ENCODE measurements at regions not wholly inside any gene's neighbourhood (a gene's known extent, or its start where the extent isn't known, plus 50 kb on each side); places are given as distances from the start of the nearest gene placed in this dataset.
"Not testable (repeated sequence)": the region's sequence is repeated elsewhere in the genome, so short reads cannot be mapped to it uniquely, and the experiment has no call there.

GRCh38 chr5:62824936-62825335, 246.3 kb downstream of the LRRC70 start:
- DNase-seq: no peak

- not testable (repeated sequence) for DNase-seq
Measured at GRCh38 chr5:62817043-62817442, 238.4 kb downstream of the LRRC70 start.

GRCh38 chr5:62814991-62815390, 236.4 kb downstream of the LRRC70 start:
- DNase-seq: no peak

DNA sequence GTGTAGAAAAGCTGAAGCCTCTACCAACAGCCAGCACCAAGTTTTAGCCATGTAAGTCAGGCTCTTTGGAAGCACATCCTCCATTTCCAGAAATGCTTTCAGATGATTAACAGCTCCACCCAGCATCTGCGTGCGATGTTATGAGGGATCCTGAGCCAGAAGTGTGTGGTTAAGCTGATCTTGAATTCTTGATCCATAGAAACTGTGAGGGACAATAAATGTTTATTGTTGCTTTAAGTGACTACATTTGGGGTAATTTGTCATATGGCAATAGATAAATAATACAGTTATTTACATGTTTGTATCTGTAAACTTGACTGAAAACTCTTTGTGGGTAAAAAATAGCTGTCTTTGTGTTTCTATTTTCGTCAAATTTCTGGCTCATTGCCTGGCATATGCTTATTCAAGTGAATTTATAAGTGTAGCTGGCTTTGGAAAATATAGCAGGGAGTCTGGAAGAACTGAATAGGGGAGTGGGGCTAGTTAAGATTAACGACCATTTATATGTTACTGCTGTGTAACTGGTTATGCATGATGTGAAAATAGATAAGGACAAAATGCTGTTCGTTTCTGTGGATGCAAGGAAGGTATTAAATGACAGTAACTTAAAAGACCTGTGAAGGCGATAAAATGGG, 234.1 kb downstream of the LRRC70 start:
- no peak for DNase-seq

DNA sequence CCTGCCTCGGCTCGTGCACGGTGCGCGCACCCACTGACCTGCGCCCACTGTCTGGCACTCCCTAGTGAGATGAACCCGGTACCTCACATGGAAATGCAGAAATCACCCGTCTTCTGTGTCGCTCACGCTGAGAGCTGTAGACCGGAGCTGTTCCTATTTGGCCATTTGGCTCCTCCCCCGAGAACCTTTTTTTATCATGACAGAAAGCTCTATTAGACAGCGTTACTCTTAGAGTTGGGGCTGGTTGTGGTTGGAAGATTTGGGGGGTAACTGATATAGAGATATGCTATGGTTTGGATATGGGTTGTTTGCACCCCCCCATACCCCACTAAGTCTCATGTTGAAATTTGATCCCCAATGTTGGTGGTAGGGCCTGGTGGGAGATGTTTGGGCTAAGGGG, 226.2 kb downstream of the LRRC70 start:
- DNase-seq: not testable (repeated sequence)

DNA sequence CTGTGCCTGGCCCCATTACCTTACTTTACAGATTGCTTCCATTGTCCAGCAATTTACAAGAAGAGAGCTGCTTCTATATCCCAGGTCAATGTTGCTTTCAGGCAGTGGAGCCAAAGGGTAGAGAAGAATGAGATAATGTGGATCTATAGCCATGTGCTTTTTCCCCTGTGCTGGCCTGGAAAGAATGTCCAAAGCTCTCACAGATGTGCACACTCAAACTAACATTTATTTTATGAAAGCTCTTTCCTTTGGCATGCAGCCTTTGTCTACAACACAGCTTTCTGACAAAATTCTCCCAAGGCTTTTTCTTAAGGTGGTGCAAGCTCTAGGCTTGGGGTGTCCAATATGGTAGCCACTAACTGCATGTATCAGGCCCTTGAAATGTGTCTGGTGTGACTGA, 217.3 kb downstream of the LRRC70 start:
- no peak for DNase-seq

GRCh38 chr5:62794456-62794855, 215.8 kb downstream of the LRRC70 start:
- no peak for DNase-seq

GRCh38 chr5:62791059-62791458, 212.4 kb downstream of the LRRC70 start:
- DNase-seq: no peak

GRCh38 chr5:62790348-62790747, 211.7 kb downstream of the LRRC70 start:
- DNase-seq: no peak

DNA sequence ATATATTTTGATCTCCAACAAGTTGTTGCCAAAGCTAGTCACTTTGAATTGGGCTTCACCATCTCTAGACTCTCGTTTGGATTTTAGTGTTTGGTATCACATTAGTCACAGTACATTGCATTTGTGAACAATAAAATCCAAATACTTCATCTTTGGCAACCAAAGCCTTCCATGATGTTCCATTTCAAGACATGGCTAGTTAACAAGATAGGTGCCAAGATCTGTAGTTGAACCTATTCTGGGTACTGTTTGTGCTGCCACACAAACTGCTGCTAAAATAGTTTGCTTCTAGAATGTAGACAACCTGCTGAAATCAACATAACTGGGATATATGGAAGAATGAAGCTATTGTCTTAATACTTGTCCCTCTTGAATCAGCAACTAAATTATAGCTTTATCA, 207.5 kb downstream of the LRRC70 start:
- no peak for DNase-seq

DNA sequence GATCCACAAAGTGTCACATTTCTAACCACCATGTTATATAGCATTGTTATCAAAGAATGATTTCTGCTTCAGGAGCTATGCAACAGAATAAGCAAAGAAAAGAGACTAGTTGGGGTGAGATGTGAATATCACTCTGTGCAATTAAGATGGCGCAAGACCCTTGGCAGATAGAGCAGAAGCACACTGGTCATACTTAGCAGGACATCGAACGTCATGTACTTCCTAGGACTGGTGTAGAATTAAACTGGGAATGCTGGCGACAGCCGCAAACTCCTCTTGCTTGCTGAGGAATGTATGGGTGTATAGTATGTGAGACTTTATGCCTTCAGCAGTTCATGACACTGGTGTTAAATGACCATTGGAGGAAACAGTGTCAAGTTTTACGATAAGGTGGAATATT, 207.0 kb downstream of the LRRC70 start:
- no peak for DNase-seq

GRCh38 chr5:62783374-62784057, 204.9 kb downstream of the LRRC70 start:
- DNase-seq: no peak

GRCh38 chr5:62780888-62781287, 202.3 kb downstream of the LRRC70 start:
- DNase-seq: no peak

DNA sequence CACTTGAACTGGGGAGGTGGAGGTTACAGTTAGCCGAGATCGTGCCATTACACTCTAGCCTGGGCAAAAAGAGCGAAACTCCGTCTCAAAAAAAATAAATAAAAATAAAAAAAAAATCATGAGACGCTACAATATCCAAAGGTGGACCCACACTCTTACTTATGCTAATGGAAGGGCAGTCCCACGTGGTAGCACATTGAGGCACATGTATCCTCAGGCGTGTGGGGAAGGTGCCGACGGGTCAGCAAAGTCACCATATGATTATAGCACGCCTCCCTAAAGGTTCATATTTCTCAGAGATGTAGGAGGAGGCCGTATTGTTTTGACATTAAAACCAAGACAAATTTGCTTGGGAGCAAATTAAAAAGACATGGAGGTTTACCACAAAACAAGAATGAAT, 201.6 kb downstream of the LRRC70 start:
- no peak for DNase-seq

DNA sequence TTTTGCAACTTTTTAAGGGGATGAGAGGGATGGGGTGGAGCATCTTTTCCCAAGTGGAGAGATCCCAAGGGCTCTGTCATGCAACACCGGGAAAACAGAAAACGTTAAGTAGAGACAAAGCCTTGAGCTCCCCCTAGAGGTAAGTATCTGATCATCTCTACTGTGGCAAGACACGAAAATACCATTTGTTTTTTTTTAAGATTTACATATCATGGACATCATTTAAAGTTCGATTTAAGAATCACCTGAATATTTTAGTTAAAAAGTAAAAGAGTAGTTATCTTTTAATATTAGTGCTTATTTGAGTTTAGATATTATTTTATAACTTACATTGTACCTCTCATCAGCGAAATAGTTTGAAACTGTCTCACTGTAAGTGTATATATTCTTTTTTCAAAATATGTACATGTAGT, 200.4 kb downstream of the LRRC70 start:
- peak in 1 of 2 experiments; percentile 25 for DNase-seq

DNA sequence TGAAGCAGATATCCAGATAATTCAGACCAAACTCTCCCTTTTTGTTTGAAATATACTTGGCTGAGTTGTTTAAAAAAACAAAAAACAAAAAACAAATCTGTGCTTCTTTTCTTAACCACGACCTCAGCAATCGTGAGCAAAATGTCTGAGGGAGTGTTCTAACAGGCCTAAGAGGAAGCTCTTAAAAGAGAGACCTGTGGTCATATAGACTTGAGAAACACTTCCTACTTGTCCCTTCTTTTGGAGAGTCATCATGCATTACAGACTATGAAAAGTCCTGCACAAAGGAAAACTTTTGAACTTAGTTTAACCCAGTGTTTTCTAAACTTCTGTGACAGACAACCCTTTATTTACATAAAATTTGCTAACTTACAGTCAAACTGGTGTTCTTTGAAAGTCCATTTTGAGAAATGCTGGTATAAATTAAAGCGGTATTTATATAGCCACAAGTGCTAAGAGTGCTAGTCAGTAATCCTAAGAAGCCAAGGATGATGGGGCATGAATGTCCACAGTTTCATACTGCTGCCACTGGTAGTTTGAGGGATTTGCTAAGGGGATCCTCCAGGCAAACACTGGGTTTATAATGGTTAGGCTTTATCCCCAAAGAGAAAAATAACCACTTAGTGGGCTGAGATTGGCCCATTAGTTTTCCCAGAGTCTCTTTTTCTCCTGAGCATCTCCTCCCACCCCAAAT, 199.8 kb downstream of the LRRC70 start:
- DNase-seq: no peak

GRCh38 chr5:62777081-62777480, 198.5 kb downstream of the LRRC70 start:
- DNase-seq: not testable (repeated sequence)

DNA sequence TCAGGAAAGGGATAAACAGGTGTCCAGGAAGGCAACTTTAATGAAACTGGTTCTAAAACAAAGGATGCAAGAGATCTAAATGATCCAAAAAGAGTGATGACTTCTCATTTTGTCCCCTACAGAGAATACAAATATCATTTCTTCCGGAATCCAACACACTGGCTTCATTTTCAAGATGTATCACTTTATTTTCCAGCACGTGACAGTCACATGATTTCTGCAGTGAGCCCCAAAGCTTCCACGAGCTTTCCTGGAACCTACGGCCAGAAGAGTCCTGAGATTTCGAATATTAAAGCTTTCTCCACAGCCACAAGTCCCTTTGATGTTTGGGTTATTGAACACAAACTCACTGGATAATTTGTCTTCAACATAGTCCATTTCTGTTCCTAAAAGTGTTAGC, 198.0 kb downstream of the LRRC70 start:
- not testable (repeated sequence) for DNase-seq

DNA sequence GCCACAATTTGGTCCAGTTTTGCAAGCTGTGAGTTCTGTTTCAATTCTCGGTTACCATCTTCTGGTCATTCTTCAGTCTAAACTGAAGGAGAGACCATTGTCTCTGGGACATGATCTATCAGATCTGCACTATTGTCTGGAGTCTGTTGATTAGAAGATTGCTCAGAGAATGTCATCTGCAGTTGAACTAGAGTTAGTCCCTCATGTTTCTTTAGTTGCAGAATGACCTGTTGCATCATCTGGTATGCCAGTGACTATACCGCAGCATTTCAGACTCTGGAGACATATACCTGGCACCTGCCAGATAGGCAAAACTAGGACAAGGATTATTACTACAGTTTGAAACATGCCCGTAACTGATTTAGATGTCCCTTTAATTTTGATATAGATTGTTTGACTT, 194.8 kb downstream of the LRRC70 start:
- no peak for DNase-seq

DNA sequence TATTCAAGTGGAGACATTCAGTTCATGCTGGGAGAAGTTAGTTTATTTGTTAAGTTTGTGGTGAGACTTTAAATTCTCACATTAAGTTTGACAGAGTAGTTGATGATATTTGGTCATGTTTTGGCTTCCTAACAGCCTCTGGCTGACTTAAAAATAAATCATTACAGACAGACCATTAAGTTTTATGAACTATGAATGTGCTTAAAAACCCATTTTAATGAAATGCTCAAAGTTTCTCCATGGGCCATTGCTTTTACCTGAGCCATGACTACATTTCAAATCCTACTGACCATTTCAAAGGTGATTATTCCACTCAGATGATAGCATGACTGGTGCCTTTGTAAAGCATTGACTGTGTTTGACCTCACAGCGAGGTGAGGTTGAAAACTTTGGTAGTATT, 192.7 kb downstream of the LRRC70 start:
- DNase-seq: no peak

GRCh38 chr5:62767650-62768049, 189.0 kb downstream of the LRRC70 start:
- no peak for DNase-seq

DNA sequence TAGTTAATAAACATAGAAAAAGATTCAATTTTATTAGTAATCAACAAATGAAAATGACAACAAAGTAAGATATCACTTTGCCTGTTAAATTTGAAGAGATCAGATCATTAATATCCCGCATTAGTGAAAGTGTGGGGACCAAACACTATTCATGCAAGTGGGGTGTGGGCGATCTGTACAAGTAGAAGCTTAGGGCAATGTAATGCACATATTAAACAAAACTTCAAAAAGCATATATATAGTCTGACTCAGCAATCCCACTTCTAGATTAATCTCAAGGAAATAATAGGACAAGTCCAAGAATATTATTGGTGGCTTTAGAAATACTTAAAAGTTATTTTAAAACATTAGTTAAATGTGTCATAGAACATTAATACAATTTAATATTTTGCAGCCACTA, 188.5 kb downstream of the LRRC70 start:
- DNase-seq: no peak

DNA sequence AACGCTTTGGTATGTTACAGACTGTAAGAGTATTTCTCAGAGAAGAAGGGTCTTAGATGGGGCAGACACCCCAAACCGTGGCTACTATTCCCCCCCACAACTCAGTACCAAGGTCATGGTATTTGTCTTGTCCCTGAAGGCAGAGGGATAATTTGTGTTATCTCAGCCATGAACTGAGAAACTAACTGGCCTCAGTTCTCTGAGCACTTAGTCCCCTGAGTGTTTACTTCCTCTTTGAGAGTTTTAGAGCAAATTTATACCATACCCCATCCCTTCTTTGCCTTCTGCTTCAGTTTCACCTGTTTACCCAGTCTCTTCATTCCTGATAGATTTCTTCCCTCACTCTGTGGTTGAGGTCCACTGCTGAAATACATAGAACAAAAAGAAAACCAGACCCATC, 183.9 kb downstream of the LRRC70 start:
- DNase-seq: no peak

DNA sequence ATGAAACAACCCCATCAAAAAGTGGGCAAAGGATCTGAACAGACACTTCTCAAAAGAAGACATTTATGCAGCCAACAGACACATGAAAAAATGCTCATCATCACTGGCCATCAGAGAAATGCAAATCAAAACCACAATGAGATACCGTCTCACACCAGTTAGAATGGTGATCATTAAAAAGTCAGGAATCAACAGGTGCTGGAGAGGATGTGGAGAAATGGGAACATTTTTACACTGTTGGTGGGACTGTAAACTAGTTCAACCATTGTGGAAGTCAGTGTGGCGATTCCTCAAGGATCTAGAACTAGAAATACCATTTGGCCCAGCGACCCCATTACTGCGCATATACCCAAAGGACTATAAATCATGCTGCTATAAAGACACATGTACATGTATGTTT, 179.1 kb downstream of the LRRC70 start:
- not testable (repeated sequence) for DNase-seq
